HG03196 (cell line): ENCODE measurements at regions not wholly inside any gene's neighbourhood (a gene's known extent, or its start where the extent isn't known, plus 50 kb on each side); places are given as distances from the start of the nearest gene placed in this dataset.

Experiments used
- ATAC-seq: cut with Tn5 transposase; IDR thresholded peaks from one replicate; pipeline ENCODE4 v1.9.1; 2021; ENCODE audit not compliant: unreplicated experiment

DNA sequence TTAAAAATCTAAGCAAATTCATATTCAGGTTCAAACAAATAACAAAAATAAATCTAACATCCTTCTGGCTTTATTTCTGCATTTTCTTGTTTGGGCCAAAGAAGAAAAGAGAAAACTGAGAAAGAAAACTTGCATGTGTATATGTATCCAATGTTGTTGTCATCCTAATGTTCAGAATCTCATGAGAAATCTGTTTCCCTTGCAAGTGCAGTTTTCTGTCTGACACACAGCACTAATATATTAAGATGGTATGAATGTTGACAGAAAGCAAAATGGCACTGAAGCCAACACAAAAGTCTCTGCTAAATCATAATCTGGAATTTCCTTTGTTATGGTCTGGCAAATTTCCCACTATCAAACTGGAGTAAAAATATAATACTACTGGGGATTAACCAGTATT, 235.9 kb downstream of the HGF start:
- ATAC-seq, result no peak

DNA sequence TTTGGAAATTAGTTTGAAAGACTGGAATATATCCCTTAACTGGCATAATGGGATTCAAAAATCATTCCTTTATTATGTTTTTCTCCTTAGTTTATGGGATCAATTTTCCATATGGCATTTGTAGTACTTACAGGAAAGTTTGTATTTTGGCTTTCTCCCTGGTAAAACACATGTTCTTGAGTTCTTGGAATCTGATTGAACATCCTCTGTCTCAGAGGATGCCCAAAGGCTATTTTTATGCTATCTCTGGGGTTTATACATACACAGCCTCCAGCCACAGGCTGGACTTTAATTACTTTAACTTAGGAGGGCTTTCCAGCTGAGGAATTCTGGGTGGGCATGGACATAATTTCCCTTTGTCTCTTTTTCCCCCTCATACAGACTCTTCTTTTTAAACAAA, 236.4 kb downstream of the HGF start:
- no peak for ATAC-seq

DNA sequence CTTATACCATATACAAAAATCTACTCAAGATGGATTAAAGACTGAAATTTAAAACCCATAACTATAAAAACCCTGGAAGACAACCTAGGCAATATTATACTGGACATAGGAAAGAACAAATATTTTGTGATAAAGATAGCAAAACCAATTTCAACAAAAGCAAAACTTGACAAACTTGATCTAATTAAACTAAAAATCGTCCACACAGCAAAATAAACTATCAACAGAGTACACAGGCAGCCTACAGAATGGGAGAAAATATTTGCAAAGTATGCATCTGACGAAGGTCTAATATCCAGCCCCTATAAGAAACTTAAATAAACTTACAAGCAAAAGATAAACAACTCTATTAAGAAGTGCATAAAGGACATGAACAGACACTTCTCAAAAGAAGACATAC, 240.1 kb downstream of the HGF start:
- ATAC-seq, result no peak

DNA sequence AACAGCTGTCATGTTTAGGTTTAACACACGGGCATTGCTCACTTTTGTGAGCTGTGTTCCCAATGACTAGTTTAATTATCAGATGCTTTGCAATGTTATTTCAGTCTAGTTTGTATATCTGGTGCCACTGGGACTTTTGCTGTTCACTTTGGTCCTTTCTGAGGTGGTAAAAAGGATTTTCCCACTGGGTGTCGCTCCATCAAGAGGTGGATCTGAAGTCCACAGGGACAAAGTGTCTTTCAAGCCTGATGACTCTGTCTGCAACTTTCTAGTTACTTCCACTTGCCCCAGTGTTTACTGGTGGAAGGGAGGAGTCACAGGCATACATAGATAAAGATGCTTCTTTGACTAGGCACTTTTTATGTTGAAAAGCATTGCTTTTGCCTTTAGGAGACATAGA, 242.2 kb downstream of the HGF start:
- no peak for ATAC-seq

DNA sequence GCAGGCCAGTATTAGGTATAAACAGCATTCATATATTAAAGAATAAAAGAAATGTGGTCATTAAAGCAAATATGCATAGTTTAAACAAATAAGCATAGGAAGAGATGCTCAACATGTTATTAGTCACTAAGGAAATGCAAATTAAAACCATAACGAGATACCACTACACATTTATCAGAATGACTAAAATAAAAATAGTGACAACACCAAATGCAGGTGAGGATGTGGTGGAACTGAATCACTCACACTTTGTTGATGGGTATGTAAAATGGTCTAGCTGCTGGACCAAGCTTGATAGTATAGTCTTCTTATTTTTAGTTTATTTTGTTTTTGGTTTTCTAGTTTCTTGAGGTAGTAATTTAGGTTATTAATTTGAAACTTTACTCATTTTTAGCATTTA, 242.9 kb downstream of the HGF start:
- ATAC-seq, result no peak

DNA sequence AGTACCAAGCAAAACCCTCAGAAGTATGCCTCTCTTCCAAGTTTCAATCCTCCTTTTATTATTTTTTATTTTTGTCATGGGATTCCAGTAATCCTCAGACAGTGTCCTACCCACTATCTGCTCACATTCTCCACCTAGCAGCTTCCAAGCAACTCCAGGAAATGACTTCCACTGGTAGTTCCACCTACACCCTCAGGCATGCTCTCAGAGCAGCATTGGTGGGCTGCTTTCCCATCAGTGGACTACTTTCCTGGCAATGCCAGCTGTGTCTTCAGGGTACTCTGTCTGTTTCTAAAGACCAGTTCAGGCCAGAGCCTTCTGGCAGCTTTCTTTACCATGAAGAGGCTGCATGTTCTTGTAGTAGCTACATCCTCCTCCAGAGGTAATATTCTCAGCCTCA, 244.0 kb downstream of the HGF start:
- no peak for ATAC-seq

DNA sequence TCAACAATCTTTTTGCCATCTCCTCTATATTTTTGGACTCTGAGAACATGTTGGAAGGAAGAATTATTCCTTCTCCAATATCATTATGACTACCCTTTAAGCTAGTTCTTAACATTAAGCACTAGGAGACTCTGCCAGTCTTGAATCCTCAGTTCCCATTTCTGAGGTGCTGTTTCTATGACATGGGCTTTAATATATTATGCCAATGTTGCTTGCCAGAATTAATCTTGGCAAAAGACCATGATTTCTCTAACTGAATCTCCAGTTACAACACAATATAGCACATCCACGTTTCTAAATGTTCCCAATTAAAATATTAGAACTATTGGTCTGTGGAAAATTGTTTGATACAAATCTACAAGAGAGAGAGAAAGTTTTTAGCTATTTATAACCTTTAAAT, 250.0 kb downstream of the HGF start:
- no peak for ATAC-seq

DNA sequence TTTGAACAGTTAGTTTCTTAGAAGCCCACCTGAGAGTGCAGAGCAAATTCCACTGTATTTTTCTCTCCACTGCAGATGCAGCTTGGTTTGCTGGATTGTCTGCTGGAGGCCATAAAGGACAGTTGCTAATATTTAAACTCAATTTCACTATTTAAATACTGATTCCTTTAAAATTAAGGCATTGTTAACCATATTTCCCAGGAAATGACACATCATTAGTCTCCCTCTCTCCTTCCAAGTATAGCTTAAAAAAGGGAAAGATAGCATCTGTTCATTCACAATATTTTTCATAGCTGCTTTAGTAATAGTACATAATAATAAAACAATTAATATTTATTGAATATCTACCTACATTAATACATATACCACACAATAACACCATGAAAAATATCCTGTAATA, 252.9 kb downstream of the HGF start:
- no peak for ATAC-seq

DNA sequence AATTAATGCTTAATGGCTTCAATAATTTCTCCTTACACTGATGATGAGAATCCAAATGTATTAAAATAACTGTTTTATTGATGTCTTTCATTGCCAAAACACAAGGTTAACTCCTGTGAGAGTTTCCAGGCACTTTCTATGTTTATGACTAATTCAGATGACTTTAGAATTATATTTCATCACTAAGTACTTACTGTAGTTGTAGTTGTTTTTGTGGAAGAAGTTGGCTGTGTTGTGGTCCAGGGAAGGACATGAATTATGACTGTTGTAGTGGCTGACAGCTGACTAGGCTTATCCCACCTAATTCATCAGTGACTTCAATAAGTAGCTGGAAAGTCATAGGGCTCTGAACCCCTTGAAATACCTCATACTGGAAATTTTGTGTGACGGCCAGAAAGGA, 254.8 kb downstream of the HGF start:
- no peak for ATAC-seq

DNA sequence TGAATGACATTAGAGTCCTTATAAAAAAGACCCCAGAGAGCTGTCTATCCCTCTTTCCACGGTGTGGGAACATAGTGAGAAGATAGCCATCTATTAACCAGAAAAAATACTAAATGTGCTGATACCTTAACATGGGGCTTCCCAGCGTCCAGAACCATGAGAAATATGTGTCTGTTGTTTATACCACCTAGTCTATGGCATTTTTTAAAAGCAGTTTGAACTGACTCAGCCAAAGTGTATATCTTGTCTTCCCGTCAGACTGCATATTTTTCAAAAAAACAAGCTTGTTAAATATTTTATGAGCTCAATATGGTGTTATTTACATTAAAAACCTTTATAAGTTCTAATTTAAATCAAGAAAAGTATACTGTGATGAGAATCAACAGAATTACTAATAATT, 255.3 kb downstream of the HGF start:
- ATAC-seq, result no peak

DNA sequence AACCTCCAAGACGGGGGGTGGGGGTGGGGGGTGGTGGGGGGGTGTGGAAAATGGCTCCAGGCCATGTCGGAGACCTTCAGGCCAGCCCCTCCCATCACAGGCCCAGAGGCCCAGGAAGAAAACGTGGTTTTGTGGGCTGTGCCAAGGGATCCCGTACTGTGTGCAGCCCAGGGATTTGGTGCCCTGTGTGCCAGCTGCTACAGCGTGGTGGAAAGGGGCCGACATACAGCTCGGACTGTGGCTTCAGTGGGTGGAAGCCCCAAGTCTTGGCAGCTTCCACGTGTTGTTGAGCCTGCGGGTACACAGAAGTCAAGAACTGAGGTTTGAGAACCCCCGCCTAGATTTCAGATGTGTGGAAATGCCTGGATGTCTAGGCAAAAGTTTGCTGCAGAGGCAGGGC, 259.7 kb downstream of the HGF start:
- ATAC-seq, result no peak

DNA sequence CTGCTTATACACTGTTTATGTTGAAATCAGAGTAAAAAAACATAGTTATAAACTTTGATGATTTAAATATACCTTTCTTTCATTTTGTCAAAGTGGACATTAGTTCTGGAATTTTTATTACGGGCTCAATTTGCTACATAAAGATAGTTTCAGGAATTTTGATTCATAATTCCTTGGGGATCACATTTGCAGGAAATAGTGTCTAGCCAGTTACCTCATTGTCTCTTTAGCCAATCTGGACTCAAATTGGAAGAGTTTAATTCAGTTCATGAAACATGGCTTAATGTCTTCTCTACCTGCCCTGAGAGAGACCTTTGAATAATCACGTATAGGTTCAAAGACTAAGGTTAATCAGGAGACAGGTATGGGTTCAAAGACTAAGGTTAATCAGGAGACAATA, 262.6 kb downstream of the HGF start:
- ATAC-seq, result no peak

DNA sequence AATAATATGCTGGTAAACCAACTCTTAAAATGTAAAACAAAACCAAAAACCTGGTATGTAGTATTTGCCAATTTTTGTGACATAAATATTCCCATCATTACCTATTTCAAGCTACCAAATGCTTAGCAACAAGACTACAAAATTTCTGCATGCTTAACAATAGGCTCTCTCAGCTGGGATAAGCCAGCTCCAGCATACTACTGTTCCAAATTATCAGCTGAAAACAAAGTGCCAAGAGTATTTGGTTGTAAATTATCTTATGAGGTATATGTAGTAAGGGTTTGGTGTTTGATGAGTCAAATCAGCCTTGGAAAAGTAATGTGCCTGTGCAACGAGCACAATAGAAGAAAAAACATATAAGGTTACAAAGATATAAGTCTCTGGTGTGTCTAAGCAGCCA, 263.2 kb downstream of the HGF start:
- ATAC-seq, result no peak

DNA sequence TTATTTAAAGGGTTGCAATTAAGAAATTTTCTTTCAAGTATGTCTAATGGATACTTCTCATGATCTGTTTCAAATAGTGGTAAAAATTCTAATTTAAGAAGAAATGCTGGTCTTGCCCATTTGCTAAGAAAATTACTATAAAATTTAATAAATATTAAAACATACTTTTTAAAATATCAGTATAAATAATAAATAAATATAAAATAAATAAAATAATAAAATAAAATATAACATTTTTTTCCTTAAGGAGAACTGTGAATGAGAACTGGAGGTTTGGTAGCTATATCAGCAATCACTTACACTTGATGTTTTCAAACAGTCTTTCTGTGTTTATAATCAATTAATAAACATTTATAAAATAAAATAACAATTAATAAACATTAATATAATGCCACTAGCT, 266.1 kb downstream of the HGF start:
- no peak for ATAC-seq

DNA sequence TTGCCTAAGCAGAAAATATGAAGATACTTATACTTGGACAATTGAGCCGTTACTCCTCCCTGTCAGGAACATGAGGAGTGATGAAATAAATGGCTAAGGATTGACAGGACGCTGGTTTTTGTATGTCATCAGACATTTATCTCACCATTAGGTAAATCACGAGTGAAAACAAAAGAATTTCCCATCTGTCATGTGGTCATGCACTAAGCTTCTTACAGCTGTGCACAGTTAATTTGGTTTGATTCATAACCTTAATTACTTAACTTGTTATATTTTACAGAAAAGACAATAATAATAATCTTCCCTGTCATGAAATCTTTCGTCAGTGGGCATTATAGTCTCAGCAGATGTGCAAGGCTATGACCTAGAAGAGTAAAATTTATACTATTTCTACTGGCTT, 266.5 kb downstream of the HGF start:
- no peak for ATAC-seq

DNA sequence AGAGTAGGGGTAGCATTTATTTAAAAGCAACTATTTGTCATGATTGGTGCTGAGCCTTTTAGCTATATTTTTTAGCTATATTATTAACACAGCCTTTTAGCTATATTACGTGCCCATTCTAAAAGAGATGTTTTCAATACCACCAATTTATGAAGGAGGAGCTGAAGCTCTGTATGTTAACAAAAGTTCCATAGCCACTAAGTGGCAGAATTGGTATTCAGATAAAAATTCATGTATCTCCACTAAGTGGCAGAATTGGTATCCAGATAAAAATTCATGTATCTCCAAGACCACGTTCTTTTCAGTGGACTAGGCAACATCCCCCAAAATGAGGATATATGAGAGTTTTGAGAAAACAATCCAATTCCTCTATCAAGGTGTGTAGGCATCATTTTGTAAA, 268.6 kb downstream of the HGF start:
- ATAC-seq, result no peak

DNA sequence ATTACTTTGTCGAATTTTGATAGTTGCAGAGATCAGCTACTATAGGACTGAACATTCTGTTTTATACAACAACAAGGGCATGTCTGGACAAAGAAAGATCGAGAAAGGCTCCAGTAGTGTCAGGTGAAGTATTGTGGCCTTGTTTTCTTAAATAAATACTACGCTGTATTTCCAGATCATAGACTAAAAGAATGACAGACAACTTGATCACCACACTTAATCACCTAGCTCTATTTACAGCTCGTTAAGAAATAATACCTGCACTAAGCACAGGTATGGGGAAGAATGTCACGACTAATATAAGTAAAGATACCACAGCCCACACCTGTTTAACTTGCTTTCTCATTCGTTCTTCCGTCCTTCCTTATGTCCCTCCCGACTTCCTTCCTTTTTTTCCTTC, 269.2 kb downstream of the HGF start:
- no peak for ATAC-seq

DNA sequence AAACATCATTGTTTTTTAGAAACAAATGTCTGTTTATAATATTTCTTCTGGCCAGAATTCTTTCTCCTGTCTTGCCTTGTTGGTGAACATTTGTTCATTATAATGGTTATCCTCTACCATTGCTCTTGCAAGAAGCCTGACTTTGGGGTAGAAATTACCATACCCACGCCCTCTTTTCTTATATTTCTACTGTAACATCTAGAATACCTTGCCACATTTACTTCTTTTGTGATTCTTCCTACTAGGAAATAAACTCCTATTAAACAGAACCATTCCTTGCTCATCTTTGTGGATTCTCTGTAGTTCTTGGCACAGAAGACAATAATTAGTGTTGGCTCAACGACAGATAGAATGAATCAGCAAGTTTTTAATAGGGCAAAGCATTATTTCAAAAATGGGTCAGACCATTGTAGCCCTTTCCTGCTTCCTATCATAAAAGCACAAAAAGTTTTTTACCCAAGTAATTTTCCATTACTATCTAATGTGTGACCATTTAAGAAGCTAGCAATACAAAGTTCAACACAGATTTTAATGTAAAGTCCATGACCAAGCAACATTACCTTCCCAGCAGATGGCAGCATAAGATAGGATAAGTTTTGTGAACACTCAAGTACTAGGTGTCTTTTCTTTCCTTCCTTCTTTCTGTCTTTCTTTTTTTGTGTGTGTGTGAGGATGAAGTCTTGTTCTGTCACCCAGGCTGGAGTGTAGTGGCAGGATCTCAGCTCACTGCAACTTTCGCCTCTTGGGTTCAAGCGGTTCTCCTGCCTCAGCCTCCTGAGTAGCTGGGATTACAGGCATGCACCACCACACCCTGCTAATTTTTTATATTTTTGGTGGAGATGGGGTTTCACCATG, 270.4 kb downstream of the HGF start:
- ATAC-seq, result no peak

DNA sequence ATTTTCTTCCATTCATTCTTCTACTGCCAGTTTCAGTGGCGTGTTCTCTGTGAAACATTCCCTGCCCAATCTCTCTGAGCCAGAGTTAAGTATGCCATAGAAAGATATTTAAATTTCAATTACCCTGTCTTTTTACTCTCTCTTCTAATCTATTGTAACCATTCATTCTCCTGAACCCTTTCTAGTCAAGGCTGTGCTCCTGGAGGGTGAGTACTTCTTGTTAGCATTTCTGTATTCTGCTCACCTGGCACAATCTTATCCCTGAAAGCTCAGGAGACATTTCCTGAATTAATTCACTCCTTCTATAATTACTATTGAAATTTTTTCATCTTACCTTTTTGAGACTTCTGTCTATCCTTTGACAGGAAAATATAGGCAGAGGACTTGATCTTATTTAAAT, 271.7 kb downstream of the HGF start:
- no peak for ATAC-seq

DNA sequence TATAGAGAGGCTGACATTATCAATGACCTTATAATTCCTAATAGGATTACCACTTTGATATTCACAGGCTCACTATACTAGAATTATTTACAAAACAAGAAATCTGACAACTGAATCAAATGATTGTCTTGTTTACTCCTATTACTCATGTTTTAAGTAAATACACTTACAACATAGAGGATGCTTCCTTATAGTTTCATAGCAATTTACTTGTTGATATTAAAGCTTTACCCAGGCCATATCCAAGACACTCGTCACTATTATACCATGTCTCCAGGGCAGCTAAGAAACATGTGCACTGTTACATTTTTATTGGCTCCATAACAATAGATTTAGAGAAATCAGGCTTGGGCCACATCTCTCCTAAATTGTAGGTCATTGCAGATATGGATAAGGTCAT, 276.9 kb downstream of the HGF start:
- ATAC-seq, result no peak

DNA sequence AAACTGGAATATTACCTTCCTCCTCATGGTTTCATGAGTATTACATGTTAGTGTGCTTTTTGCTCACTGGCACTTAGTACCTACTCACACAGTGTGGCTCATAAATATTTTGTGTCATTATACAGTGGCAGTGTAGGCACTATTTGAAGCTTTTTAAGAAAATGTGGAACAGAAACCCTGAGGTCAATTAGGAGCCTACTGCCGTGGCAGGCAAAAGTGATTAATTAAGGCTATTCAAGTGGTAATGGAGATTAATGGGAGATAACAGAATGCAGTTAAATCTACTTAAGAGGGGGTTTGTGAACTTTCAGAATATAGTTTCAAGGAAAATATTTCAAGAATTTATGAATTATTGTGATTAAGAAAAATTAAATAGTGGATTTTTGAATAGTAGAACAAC, 277.6 kb downstream of the HGF start:
- ATAC-seq, result no peak

DNA sequence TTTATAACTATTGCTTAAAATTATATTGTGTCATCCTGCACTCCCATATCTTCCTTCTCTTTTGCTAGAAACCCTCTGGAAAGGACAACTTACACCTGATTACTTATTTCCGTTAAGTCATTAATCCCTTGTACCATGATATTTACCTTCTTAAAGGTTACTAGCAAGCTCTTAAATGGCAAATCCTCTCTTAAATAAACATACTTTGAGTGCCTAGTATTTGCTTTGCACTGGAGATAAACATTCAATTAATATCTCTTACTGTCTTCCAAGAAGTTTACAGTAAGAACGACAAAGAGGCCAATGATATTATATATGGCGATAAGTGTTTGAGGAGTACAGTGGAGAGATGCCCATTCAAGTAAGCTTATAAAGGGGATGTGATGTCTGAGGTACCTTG, 278.3 kb downstream of the HGF start:
- ATAC-seq, result no peak

DNA sequence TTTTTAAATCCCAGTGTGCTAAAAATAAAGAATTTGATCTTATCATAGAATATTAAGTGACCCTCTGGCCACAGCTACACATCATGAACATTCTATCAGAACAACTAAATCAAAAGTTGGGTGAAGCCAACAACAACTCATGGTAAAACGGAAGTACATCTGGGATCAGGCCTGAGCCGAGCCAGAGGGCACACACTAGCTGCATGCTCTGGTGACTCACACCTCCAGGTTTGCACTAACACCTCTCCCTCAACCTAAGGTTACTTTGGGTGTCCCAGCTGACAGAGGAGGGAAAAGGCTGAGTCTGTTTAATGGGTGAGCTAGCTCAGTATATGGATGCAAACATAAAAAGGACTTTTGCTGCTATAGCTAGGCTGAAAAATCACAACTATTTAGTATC, 281.6 kb downstream of the HGF start:
- no peak for ATAC-seq
